K562 (cell line): ENCODE measurements at regions not wholly inside any gene's neighbourhood (a gene's known extent, or its start where the extent isn't known, plus 50 kb on each side); places are given as distances from the start of the nearest gene placed in this dataset.

ENCODE experiments used
- TF ChIP-seq, protein P1 (sequence below), 2 experiments: fragments of 450-650 bp; IDR thresholded peaks; 2 replicates each; pipeline ENCODE4 v1.6.1; 2016; ENCODE audit warnings: mild to moderate bottlenecking in 2 of 2, borderline replicate concordance in 1 of 2, low read depth in 1 of 2, moderate library complexity in 1 of 2
- TF ChIP-seq, protein P2 (sequence below): fragments of 250-450 bp; sonication (Bioruptor Pico); IDR thresholded peaks from 2 replicates; pipeline ENCODE4 v1.4.0; 2020

DNA sequence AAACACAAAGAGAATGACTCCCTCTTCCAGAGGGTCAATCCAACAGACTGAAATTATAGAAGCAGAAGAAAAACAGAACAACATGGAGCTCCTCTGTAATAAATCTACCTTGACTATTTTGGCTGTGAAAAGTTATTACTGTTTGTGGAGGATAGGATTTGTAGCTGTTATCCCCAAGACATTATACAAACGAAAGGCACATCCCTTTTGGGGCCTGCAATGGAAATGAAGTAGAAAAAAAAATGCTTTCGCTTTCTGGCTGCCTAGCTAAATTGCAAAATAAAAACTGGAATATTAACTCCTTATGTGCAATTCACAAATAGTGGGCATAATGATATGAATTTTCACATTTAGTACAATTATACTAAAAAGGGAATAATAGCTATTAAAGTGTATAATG is 123.8 kb upstream of the CCDC179 start (continued):
- TF ChIP-seq, protein P1, sequence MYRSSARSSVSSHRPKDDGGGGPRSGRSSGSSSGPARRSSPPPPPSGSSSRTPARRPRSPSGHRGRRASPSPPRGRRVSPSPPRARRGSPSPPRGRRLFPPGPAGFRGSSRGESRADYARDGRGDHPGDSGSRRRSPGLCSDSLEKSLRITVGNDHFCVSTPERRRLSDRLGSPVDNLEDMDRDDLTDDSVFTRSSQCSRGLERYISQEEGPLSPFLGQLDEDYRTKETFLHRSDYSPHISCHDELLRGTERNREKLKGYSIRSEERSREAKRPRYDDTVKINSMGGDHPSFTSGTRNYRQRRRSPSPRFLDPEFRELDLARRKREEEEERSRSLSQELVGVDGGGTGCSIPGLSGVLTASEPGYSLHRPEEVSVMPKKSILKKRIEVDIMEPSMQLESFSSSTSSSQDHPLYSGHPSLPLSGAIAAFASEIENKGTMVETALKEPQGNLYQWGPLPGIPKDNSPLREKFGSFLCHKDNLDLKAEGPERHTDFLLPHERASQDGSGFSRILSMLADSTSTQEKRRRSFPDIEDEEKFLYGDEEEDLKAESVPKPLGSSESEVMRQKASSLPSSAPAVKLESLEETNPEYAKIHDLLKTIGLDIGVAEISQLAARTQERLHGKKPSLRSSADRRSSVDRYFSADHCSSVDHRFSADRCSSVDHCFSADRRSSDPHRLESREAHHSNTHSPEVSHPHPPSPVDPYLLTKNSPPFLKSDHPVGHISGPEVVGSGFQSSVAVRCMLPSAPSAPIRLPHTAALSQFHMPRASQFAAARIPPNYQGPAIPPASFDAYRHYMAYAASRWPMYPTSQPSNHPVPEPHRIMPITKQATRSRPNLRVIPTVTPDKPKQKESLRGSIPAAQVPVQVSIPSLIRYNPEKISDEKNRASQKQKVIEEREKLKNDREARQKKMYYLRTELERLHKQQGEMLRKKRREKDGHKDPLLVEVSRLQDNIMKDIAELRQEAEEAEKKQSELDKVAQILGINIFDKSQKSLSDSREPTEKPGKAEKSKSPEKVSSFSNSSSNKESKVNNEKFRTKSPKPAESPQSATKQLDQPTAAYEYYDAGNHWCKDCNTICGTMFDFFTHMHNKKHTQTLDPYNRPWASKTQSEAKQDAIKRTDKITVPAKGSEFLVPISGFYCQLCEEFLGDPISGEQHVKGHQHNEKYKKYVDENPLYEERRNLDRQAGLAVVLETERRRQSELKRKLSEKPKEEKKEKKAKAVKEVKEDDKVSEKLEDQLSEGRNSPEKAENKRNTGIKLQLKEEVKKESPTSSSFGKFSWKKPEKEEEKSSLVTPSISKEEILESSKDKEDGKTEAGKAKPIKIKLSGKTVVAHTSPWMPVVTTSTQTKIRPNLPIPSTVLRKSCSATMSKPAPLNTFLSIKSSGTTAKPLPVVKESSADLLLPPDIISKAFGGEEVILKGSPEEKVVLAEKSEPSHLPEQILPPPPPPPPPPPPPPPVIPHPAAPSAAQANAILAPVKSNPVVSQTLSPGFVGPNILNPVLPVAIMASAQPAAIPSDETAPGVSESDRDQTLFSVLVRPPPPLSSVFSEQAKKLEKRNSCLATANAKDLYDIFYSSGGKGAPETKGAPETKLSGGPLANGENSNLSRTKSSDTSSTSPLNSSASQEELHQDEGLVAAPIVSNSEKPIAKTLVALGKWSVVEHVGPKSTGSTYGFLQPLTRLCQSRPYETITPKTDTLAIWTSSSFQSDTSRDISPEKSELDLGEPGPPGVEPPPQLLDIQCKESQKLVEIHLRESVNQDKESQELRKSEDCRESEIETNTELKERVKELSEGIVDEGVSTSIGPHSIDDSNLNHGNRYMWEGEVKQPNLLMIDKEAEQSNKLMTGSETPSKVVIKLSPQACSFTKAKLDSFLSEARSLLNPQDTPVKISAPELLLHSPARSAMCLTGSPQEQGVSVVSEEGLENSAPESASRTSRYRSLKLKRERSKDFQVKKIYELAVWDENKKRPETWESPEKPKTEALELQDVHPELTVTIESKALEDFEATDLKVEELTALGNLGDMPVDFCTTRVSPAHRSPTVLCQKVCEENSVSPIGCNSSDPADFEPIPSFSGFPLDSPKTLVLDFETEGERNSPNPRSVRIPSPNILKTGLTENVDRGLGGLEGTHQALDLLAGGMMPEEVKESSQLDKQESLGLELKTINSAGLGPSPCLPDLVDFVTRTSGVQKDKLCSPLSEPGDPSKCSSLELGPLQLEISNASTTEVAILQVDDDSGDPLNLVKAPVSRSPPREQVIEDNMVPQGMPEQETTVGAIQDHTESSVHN (IDR thresholded peaks at IDR 0.05; ENCODE audit: borderline replicate concordance in 1 of 2, low read depth in 1 of 2) = no peak
- TF ChIP-seq, protein P2, sequence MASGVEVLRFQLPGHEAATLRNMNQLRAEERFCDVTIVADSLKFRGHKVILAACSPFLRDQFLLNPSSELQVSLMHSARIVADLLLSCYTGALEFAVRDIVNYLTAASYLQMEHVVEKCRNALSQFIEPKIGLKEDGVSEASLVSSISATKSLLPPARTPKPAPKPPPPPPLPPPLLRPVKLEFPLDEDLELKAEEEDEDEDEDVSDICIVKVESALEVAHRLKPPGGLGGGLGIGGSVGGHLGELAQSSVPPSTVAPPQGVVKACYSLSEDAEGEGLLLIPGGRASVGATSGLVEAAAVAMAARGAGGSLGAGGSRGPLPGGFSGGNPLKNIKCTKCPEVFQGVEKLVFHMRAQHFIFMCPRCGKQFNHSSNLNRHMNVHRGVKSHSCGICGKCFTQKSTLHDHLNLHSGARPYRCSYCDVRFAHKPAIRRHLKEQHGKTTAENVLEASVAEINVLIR = no peak
